CD1c-positive myeloid dendritic cell (primary cell): ENCODE measurements at regions not wholly inside any gene's neighbourhood (a gene's known extent, or its start where the extent isn't known, plus 50 kb on each side); places are given as distances from the start of the nearest gene placed in this dataset.
A peak's percentile ranks its signal among the peaks of the same experiment; 100 is the strongest.

Experiments used
- DNase-seq: peaks from one replicate; pipeline ENCODE4 v3.0.0-alpha.2; 2016; ENCODE audit errors: extremely low spot score

DNA sequence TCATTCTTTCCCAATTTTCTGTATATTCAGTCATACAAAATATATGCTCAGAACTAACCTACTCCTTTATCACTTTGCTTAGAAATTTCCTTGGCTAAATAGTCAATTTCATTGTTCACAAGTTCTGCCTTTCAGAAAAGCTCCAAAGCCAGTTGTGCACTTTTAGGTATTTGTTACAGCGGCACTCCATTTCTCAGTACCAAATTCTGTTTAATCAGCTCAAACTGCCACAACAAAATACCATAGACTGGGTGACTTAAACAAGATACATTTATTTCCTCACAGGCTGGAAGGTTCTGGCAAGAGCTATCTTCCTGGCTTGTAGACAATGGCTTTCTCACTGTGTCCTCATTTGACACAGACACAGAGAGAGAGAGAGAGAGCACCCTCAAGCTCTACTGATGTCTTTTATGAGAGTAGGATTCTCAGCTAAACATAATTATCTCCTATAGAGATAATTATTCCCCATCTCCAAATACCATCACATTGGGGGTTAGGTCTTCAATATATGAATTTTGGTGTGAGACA, 188.8 kb upstream of the FSTL5 start:
- DNase-seq, result no peak

DNA sequence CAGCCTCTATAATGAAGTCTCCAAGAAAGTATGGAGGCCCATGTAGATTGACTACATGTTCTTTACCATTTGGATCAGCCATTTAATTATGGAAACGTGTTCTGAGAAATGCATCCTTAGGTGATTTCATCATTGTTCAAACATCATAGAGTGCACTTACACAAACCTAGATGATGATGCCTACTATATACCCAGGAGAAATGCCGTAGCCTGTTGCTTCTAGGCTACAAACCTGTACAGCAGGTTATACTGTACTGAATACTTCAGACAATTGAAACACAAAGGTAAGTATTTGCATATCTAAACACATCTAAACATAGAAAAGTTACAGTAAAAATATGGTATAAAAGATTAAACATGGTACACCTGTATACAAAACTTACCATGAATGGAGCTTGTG, 186.5 kb upstream of the FSTL5 start:
- no peak for DNase-seq

DNA sequence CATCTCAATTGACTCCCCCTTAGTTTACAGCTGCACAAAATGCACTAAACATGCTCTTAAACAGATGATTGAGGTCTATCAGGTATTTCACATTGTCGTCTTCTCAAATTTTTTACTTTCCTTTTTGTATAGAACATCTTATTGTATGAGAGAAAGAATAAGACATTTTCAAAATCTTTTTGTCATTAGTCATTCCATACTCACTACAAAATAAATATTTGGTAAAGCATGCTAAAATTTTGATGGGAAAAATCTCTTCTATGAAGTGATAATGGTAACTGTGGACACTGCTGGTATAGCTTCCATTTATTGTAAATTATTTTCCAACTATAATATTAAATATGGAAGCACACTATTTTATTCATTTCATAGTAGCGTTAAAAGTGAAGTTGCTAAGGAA, 185.6 kb upstream of the FSTL5 start:
- DNase-seq, result no peak

DNA sequence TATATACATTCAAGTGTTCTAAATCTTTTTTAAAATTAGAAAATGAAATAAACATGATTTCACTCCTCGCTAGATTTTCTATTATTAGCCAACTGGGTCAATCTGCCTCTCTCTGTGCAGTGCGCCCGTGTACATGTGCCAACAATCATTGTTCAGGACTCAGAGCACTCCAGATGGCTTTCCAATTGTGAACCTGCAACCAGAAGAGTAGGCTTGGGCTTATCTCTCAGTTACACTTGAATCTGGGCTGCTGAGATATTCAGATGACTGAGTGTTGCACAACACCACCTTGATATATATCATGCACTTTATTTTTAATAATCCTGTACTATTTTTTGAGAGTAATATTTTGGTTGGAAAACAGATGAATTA, 184.0 kb upstream of the FSTL5 start:
- no peak for DNase-seq

DNA sequence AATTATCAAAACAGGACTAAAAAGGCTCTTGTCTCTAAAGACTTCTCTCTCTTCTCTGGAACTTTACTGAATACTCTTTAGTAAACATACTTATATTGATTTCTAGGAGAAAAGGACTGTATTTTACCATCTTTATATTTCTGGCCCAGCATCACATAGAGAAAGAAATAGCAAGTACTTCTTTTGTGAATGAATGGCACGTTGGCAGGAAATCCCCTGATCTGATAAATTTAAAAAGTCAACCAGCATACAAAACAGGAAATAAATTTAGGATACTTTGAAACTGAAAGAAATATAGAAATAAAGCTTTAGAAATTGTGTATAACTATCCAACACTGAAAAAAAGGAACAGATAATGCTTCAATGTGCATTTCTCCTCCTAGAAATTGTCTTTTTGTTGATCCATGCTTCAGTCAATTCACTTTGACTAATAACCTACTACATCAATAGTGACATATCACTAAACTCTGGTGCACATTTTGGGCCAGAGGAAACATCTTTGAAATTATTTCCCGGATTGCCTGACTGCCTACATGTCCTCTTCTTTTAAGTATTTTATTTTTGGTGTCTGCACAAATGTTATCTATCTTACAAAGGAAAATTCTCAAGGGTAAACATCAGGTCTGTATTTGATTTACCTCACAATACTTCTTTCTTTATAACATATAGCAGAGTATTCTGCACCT, 183.5 kb upstream of the FSTL5 start:
- no peak for DNase-seq

DNA sequence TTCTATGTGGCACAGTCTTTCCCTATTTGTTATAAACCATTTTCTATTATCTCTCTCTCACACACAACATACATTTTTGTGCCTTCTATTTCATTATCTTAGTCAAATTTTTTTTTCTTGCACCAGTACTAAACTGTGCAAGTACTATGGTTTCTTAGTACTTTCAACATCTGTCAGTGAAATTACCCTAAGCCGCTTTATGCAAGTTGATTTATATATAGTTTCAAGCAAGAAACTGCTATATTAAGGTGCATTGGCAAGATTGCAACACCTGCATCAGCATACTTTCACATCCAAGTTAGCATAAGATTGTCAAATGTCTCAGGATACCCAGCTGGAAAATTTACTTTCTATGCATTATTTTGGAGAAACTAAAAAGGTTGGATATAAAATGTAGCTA, 180.2 kb upstream of the FSTL5 start:
- no peak for DNase-seq

DNA sequence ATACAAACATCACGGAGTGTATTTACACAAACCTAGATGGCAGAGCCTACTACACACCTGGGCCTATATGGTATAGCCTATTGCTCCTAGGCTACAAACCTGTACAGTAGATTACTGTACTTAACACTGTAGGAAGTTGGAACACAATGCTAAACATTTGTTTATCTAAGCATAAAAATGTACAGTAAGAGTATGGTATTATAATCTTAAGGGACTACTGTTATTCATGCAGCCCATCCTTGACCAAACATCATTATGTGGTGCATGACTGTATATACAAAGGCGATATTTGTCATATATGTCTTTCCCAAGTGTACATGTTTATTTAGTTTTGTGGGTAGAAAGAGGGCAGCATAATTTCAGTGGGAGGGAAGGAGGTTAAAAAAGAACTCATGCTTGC, 177.7 kb upstream of the FSTL5 start:
- DNase-seq, result no peak

DNA sequence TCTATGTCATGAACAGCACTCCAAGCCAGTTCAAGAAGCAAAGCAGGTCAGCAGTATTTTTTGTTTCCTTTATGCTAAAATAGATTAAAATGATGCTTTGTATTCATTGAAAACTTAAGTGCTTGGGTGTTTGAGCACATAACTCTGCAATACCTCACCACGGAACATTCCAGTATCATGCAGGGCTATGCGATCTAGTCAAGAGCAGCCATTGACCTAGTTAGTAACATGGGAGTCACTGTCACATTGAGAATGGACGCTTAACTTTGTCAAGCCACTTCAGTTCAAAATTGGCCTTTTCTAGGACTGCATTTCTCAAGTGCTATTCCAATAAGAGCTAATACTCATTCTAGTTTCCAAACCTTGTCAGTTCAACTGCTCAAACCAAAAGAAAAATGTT, 160.1 kb upstream of the FSTL5 start:
- DNase-seq, result no peak

DNA sequence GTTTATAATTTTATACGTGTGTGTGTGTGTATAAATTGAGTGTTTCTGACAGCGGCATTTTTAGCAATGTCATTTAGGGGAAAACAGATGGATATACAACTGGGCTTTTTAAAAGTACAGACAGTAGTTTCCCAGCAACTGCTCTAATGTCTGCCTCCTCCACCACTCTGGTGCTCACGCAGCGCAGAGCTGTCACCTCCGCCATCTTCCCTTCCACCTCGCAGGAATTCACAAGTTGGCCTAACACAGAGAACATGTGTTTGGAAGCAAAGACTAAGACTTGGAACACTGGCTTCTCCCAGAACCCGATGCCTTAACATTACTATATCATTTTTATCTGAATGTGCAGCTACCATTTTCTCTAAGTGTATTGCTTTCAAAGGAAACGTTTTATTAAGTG, 158.3 kb upstream of the FSTL5 start:
- DNase-seq, result no peak

DNA sequence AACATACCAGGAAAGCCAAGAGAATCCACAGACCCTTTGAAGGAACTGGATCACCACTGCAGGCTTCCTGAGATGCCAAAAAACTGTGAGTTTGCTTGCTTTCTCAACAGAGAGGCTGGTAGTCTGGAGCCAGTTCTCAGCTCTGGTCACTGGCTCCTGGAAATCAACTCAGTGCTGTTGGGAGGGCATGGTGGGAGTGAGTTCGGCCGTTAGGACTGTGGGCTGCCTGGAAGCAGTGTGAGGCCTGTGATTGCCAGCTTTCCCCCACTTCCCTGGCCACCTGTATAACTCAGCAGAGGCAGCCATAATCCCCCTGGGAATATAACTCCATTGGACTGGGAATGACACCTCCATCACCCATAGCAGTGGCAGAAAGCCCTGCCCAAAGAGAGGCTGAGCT, 122.0 kb upstream of the FSTL5 start:
- DNase-seq, result no peak

DNA sequence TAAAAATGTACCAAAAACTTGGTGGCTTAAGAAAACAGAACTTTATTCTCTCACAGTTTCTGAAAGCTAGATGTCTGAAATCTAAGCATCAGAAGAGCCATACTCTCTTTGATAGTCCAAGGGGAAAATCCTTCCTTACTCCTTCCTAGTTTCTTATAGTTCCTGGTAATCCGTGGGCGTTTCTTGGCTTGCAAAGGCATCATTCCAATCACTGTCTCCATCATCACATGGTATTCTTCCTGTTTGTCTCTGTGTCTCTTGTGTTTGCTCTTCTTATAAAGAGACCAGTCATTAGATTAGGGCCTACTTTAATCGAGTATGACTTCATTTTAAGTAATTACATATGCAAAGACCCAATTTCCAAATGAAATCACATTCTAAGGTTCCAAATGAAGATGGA, 118.9 kb upstream of the FSTL5 start:
- DNase-seq, result peak; percentile 9

DNA sequence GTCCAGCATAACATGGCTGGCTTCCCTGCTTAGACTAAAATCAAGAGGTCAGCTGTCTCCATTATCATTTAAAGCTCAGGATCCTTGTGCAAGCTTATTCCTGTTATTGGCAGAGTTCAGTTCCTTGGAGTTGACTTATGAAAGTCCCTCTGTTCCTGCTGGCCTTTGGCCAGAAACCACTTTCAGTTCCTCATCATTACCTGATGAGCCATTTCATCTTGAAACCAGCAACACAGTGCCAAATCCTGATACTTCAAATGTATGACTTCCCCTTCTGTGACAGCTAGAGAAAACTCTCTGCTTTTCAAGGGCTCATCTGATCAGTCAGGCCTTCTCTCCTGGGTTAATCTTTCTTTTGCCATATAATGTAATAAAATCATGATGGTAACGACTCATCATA, 110.6 kb upstream of the FSTL5 start:
- peak; percentile 93 for DNase-seq

DNA sequence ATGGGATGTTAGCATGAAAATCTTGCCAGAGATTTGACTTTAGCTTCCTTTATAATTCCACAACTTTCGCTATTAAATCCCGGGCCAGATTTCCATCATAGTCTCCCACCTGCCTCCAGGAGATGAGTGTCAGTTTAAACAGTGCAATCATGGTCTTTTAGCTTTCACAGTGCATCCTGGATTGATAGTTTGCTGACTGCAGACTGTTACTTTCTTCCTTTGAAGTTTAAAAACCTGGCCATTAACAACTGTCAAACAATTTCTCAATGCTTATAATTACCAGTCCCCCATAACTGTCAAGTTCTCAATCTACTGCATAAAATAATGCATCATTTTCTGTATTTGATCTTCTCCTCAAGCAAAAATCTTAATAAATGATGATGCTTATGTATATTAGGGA, 108.4 kb upstream of the FSTL5 start:
- DNase-seq, result no peak

DNA sequence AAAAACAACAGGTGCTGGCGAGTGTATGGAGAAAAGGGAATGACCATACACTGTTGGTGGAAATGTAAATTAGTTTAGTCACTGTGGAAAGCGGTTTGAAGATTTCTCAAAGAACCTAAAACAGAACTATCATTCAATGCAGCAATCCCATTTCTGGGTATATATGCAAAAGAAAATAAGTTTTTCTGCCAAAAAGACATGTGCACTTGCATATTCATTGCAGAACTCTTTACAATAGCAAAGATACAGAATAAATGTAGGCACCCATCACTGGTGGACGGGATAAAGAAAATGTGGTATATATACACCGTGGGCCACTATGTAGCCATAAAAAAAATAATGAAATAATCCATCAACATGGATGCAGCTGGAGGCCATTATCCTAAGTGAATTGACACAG, 105.1 kb upstream of the FSTL5 start:
- DNase-seq, result no peak

DNA sequence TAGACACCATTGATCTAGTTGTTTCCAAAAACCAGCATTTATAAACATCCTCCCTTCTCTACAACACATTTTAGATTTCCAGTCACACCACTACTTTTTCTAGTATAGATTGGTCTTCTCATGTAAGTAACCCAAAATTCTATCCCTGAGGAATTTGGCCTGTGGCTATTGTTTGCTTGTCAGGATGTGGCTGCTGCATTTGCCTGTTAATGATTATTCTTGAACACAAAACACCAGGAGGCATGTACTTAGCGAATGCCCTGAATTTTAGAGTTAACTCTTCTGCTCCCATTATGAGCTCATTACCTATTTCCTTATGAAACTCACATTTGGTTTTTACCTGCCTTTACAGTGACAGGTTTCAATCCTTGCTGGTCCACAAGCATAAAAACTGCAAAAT, 102.0 kb upstream of the FSTL5 start:
- DNase-seq, result no peak

DNA sequence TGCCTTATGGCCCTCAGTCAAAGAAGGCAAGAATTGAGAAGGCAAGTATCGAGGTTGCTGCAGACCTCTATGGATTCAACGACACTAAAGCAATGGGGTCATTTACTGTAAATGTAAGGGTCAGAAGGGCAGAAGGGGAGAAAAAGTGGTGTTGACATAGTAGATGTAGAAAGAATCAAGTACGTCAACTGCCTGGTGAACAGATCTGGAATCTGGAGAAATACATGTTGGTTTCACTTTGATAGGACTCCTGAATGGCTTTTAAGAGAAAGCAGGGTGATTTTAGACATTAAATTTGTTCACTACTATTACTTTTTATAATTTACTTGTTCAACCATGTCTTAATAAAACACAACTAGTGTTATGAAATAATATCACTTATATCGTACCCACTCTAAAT, 81.3 kb upstream of the FSTL5 start:
- DNase-seq, result no peak

DNA sequence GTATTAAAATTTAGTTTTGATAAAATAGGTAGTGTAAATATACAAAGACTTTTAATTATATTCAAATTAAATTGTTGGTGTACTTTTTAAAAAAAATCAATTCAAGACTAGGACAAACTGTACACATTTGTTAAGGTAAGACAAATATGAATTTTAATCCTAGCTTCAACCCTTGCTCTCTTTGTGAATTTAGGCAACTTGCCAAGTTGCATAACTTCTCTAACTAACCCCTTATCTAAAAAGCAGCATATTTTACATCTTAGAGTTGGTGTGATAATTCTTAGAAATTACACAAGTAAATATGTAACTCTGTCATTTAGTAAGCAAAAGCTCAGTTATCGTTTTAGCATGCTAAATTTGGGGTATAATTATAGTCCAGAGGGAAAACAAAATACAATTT, 78.1 kb upstream of the FSTL5 start:
- no peak for DNase-seq

DNA sequence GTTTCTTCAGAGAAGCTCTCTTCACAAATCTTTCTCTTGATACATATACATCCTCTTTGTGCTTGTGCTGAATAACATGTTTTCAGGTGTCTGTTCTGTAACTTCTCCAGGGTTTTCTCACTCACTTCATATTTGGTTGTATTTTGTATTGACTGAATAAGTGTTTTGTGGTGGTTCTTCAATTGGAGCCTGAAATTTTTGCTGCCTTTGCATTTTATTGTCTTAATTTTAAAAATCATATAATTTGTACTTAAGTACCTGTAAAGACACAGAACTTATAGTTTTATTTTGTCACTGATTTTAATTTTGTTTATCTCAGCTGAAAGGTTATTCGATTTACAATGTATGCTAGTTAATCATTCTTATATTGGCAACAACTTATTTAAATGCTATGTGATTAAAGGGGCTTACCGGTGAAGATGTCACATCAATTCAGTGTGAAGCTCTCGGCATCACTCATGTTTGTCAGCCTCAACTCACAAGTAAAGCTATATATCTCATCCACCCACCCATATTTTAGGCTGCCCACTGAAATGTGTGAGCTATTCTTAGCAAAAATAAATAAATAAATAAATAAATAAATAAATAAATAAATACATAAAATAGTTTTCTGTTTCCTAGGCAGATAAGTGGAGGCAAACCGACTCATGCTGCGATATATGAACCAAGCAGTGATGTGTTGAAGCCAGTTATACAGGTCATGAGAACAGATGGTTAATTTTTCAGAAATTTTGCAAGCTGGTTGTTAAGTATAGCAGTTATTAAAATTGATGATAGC, 76.4 kb upstream of the FSTL5 start:
- DNase-seq, result no peak

DNA sequence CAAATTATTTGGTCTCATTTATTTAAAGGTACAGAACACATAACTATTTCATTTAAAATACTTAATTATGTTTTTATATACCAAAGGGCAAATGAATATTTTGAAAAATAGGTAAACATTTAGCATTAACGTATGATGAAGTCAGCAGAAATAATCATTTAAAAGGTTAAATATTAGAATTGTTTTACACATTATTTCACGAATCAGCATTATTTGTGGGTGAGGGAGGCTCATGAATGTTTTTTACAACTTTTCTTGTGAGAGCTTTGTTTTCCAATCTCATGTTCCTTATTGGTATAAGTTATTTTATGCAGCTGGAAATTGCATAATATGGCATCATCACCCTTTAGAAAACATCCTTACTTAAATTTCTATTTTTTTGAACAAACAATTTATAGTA, 73.9 kb upstream of the FSTL5 start:
- no peak for DNase-seq

DNA sequence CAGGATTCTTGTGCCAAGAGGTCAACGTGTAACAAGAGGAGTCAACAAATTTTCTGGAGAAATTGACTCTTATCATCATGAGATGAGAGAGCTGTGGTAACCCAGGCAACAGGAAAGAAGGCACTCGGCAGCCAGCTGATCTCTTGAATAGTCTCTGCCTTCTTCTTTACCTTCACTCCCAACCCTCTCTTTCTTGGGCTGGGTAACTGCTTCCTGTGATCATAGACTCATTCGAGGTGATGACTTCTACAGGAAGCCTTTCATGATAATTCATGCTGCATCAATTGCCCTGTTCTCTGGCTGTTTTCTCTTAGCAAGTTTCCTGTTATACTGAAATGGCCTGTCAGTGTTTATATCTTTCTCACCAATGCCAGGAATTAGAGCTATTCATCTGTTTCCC, 70.8 kb upstream of the FSTL5 start:
- no peak for DNase-seq

DNA sequence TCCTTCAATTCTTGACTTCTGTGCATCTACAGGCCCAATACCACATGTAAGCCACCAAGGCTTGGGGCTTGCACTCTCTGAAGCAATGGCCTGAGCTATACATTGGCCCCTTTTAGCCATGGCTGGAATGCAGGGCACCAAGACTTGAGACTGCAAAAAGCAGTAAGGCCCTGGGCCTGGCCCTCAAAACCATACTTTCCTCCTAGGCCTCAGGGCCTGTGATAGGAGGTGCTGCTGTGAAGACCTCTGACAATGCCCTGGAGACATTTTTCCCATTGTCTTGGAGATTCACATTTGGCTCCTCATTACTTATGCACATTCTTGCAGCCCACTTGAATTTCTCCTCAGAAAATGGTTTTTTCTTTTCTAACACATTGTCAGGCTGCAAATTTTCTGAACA, 68.5 kb upstream of the FSTL5 start:
- DNase-seq, result no peak

DNA sequence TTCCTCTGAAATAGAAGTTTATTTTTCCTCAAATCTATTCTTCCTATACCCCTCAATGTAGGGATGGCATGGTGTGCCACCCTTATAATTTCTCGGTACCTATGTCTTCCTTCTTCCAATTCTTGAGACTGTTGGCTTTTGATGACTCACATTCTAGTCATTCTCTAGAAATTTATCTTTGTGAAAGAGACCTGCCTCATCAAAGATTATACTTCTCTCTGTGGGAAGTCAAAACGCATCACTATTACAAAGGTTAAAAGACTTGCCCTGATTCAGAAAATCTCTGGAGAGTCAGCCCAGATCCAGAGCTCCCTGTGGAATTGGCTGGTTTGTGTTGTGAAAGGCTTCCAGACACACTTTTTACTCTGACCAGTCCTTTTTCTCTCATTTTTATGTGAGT, 65.9 kb upstream of the FSTL5 start:
- no peak for DNase-seq

DNA sequence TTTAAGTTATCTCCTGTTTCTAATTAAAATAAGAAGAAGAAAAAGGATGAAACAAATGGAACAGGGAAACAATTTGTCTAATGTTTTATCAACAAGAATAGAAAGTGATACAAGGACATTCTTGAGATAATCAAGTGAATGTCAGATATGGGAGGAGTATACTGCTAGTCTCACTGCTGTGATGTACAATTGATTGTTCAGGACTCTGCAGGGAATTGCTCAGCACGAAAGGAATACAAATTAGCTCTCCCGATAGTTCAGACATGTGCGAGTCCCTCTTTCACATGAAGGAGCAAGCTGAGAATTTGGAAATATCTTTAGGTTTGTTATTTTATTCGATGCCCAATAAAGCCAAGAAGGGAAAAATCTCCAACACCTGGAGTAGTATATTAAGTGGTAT, 57.3 kb upstream of the FSTL5 start:
- no peak for DNase-seq
